Stimulated activated naive CD8-positive, alpha-beta T cell treated with anti-CD3 and anti-CD28 coated beads, Interleukin-15, Interleukin-2, amounts not matched to agents 100 ng/mL and 50 ng/mL, for 24 hours (primary cell): ENCODE measurements at regions not wholly inside any gene's neighbourhood (a gene's known extent, or its start where the extent isn't known, plus 50 kb on each side); places are given as distances from the start of the nearest gene placed in this dataset.
A peak's percentile ranks its signal among the peaks of the same experiment; 100 is the strongest.
"Not testable (repeated sequence)": the region's sequence is repeated elsewhere in the genome, so short reads cannot be mapped to it uniquely, and the experiment has no call there.

Source experiments
- H3K27ac Mint-ChIP-seq: one replicate; pipeline ENCODE4 v1.8.0; 2021; ENCODE audit warnings: mild to moderate bottlenecking, mixed read lengths
- H3K27me3 Mint-ChIP-seq: one replicate; pipeline ENCODE4 v1.8.0; 2021; ENCODE audit warnings: mixed read lengths
- H3K36me3 Mint-ChIP-seq: one replicate; pipeline ENCODE4 v1.8.0; 2021; ENCODE audit warnings: low read depth, mixed read lengths
- H3K4me1 Mint-ChIP-seq: one replicate; pipeline ENCODE4 v1.8.0; 2021; ENCODE audit warnings: low read depth, mixed read lengths
- H3K4me3 Mint-ChIP-seq: one replicate; pipeline ENCODE4 v1.8.0; 2021; ENCODE audit warnings: mild to moderate bottlenecking, mixed read lengths
- H3K9me3 Mint-ChIP-seq: one replicate; pipeline ENCODE4 v1.8.0; 2021; ENCODE audit warnings: mixed read lengths

DNA sequence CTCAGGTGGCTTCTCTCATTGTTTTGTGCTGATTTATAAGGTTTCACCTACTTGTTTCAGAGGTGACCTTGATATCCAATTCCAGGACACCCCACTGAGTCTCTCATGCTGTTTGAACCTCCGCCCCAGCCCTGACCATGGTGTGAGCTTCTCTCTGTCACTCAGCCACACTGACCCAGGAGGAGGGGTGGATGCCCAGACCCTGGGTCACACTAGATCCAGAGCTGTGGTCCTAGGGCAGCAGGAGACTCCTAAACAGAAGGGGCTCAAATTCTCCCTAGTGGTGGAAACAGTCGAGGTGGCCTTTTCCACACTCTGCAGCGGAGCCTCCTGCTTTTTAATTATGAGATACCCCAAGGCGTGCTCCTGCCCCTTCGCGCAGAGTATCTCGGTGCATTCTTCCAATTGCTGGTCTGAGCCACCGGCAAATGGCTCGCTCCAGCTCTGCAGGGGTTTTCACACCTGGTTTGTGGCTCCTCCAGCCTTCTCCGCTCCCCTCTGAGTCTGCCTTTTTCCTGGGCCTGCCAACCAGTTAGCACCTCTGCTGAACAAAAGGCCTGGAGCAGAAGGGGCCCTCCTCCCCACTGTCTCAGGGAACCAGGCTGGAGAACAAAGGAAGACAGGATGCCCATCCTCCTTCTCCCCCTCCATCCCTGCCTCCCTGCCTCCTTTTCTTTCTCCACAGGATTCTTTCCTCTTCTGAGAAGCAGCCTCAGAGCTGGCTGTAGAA lies 147.3 kb upstream of the SPRED2 start:
- H3K4me3 Mint-ChIP-seq = no peak overlapping the region
- H3K9me3 Mint-ChIP-seq = no peaks in the 10 kb centered on the region
- H3K27me3 Mint-ChIP-seq = peaks cover 10% of the 10 kb centered on the region
- no peak overlapping the region for H3K27ac Mint-ChIP-seq
- no peaks in the 10 kb centered on the region for H3K4me1 Mint-ChIP-seq
- no peaks in the 10 kb centered on the region for H3K36me3 Mint-ChIP-seq

DNA sequence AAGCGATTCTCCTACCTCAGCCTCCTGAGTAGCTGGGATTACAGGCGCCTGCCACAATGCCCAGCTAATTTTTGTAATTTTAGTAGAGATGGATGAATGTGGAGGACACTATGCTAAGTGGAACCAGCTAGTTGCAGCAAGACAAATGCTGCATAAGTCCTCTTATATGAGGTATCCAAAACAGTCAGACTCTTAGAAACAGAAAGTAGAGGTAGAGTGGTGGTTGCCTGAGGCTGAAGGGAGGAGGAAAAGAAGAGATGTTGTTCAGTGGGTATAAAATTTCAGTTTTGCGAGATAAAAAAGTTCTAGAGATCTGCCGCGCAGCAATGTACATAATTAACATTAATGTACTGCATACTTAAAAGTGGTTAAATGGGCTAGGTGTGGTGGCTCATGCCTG lies 145.3 kb upstream of the SPRED2 start:
- H3K36me3 Mint-ChIP-seq = no peaks in the 10 kb centered on the region
- H3K27ac Mint-ChIP-seq = no peak overlapping the region
- H3K4me3 Mint-ChIP-seq = no peak overlapping the region
- peaks cover 13% of the 10 kb centered on the region for H3K27me3 Mint-ChIP-seq
- no peaks in the 10 kb centered on the region for H3K9me3 Mint-ChIP-seq
- H3K4me1 Mint-ChIP-seq = peaks cover 4% of the 10 kb centered on the region

GRCh38 chr2:65576861-65577601 lies 144.6 kb upstream of the SPRED2 start:
- Mint-ChIP-seq H3K36me3 (no peaks in the 10 kb centered on the region), H3K27me3 (peaks cover 9% of the 10 kb centered on the region), H3K4me3 (no peak overlapping the region), H3K4me1 (peaks cover 4% of the 10 kb centered on the region), H3K9me3 (no peaks in the 10 kb centered on the region), H3K27ac (no peak overlapping the region)

GRCh38 chr2:65576278-65576677 lies 143.9 kb upstream of the SPRED2 start:
- peaks cover 9% of the 10 kb centered on the region for H3K27me3 Mint-ChIP-seq
- no peaks in the 10 kb centered on the region for H3K9me3 Mint-ChIP-seq
- H3K4me3 Mint-ChIP-seq = no peak overlapping the region
- H3K4me1 Mint-ChIP-seq = peaks cover 4% of the 10 kb centered on the region
- no peak overlapping the region for H3K27ac Mint-ChIP-seq
- H3K36me3 Mint-ChIP-seq = no peaks in the 10 kb centered on the region

- H3K36me3 Mint-ChIP-seq = no peaks in the 10 kb centered on the region
- H3K9me3 Mint-ChIP-seq = no peaks in the 10 kb centered on the region
- H3K4me3 Mint-ChIP-seq = no peak overlapping the region
- no peak overlapping the region for H3K27ac Mint-ChIP-seq
- peaks cover 4% of the 10 kb centered on the region for H3K4me1 Mint-ChIP-seq
- H3K27me3 Mint-ChIP-seq = peaks cover 4% of the 10 kb centered on the region
Measured at GRCh38 chr2:65574993-65575392, 142.6 kb upstream of the SPRED2 start.

- not testable (repeated sequence) for H3K27ac Mint-ChIP-seq, H3K4me3 Mint-ChIP-seq, H3K9me3 Mint-ChIP-seq, H3K36me3 Mint-ChIP-seq, H3K27me3 Mint-ChIP-seq, H3K4me1 Mint-ChIP-seq
Measured at GRCh38 chr2:65568656-65569440, 136.4 kb upstream of the SPRED2 start.

- Mint-ChIP-seq H3K36me3 (no peaks in the 10 kb centered on the region), H3K9me3 (no peaks in the 10 kb centered on the region), H3K27ac (no peak overlapping the region), H3K4me1 (no peaks in the 10 kb centered on the region), H3K4me3 (no peak overlapping the region), H3K27me3 (peaks cover 10% of the 10 kb centered on the region)
Measured at GRCh38 chr2:65566617-65567016, 134.2 kb upstream of the SPRED2 start.

- H3K27me3 Mint-ChIP-seq = peaks cover 10% of the 10 kb centered on the region
- H3K9me3 Mint-ChIP-seq = no peaks in the 10 kb centered on the region
- no peak overlapping the region for H3K4me3 Mint-ChIP-seq
- no peaks in the 10 kb centered on the region for H3K36me3 Mint-ChIP-seq
- H3K27ac Mint-ChIP-seq = no peak overlapping the region
- H3K4me1 Mint-ChIP-seq = no peaks in the 10 kb centered on the region
Measured at GRCh38 chr2:65565681-65566080, 133.3 kb upstream of the SPRED2 start.

- no peak overlapping the region for H3K27ac Mint-ChIP-seq
Measured at GRCh38 chr2:65564299-65564698, 131.9 kb upstream of the SPRED2 start.

GRCh38 chr2:65562890-65563289 lies 130.5 kb upstream of the SPRED2 start:
- no peaks in the 10 kb centered on the region for H3K9me3 Mint-ChIP-seq

More at GRCh38 chr2:65564299-65564698, 131.9 kb upstream of the SPRED2 start:
- Mint-ChIP-seq H3K36me3 (no peaks in the 10 kb centered on the region), H3K4me3 (no peak overlapping the region), H3K9me3 (no peaks in the 10 kb centered on the region), H3K4me1 (no peaks in the 10 kb centered on the region), H3K27me3 (peaks cover 10% of the 10 kb centered on the region)

DNA sequence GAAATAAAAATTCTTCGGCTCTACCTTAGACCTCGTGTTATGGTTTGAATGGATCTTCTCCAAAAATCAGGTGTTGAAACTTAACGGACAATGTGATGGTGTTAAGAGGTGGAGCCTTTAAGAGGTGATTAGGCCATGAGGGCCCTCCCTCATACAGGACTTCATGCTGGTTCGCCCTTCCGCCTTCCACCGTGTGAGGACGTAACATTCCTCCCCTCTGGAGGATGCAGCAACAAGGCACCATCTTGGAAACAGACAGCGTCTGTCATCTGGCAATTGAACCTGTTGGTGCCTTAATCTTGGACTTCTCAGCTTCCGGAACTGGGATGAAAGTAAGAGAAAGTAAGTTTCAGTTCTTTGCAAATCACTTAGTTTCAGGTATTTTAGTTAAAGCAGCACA lies 126.3 kb upstream of the SPRED2 start:
- Mint-ChIP-seq H3K4me3 (no peak overlapping the region), H3K9me3 (no peaks in the 10 kb centered on the region), H3K4me1 (peaks cover 18% of the 10 kb centered on the region), H3K36me3 (no peaks in the 10 kb centered on the region), H3K27ac (no peak overlapping the region), H3K27me3 (peaks cover 30% of the 10 kb centered on the region)

More at GRCh38 chr2:65562890-65563289, 130.5 kb upstream of the SPRED2 start:
- peaks cover 6% of the 10 kb centered on the region for H3K27me3 Mint-ChIP-seq
- H3K36me3 Mint-ChIP-seq = no peaks in the 10 kb centered on the region
- no peaks in the 10 kb centered on the region for H3K4me1 Mint-ChIP-seq
- no peak overlapping the region for H3K27ac Mint-ChIP-seq
- H3K4me3 Mint-ChIP-seq = no peak overlapping the region

- H3K4me1 Mint-ChIP-seq = peaks cover 22% of the 10 kb centered on the region
- no peak overlapping the region for H3K4me3 Mint-ChIP-seq
- peaks cover 30% of the 10 kb centered on the region for H3K27me3 Mint-ChIP-seq
- no peaks in the 10 kb centered on the region for H3K9me3 Mint-ChIP-seq
- no peaks in the 10 kb centered on the region for H3K36me3 Mint-ChIP-seq
- no peak overlapping the region for H3K27ac Mint-ChIP-seq
Measured at GRCh38 chr2:65557616-65558573, 125.5 kb upstream of the SPRED2 start.

- Mint-ChIP-seq H3K36me3 (no peaks in the 10 kb centered on the region), H3K9me3 (no peaks in the 10 kb centered on the region), H3K4me3 (peak overlapping the region; percentile 76), H3K4me1 (peaks cover 26% of the 10 kb centered on the region), H3K27ac (peak overlapping the region; percentile 93), H3K27me3 (peaks cover 34% of the 10 kb centered on the region)
Measured at GRCh38 chr2:65554765-65555591, 122.6 kb upstream of the SPRED2 start.
